Endodermal cell (in vitro differentiated cells): ENCODE measurements at regions not wholly inside any gene's neighbourhood (a gene's known extent, or its start where the extent isn't known, plus 50 kb on each side); places are given as distances from the start of the nearest gene placed in this dataset.

Experiments
- DNase-seq: peaks from one replicate; pipeline ENCODE4 v3.0.0-alpha.2; 2017
- H3K27ac ChIP-seq: 2 replicates; pipeline ENCODE4 v1.5.1; 2013; ENCODE audit warnings: mild to moderate bottlenecking, low read depth, low read length, moderate library complexity
- H3K27me3 ChIP-seq: 2 replicates; pipeline ENCODE4 v1.6.1; 2013; ENCODE audit warnings: mild to moderate bottlenecking, low read length, moderate library complexity; ENCODE audit not compliant: insufficient read depth, control insufficient read depth, poor library complexity, severe bottlenecking
- H3K36me3 ChIP-seq: 2 replicates; pipeline ENCODE4 v1.7.0; 2013; ENCODE audit warnings: mild to moderate bottlenecking, low read length, moderate library complexity; ENCODE audit not compliant: control insufficient read depth, insufficient read depth
- H3K4me1 ChIP-seq: one replicate; pipeline ENCODE4 v1.7.0; 2013; ENCODE audit warnings: low read length; ENCODE audit not compliant: control insufficient read depth, insufficient read depth
- H3K4me3 ChIP-seq: 2 replicates; pipeline ENCODE4 v1.5.1; 2013; ENCODE audit warnings: mild to moderate bottlenecking, low read length, moderate library complexity
- H3K9ac ChIP-seq: 2 replicates; pipeline ENCODE4 v1.6.1; 2013; ENCODE audit warnings: mild to moderate bottlenecking, low read length, moderate library complexity; ENCODE audit not compliant: poor library complexity, severe bottlenecking; ENCODE audit errors: extremely low read depth
- H3K9me3 ChIP-seq: 2 replicates; pipeline ENCODE4 v1.6.1; 2013; ENCODE audit warnings: mild to moderate bottlenecking, low read length, moderate library complexity; ENCODE audit not compliant: control insufficient read depth
- H3K27ac Mint-ChIP-seq: 2 replicates; pipeline ENCODE4 v1.8.0; 2020; ENCODE audit warnings: mixed read lengths
- H3K27me3 Mint-ChIP-seq: 2 replicates; pipeline ENCODE4 v1.8.0; 2021; ENCODE audit warnings: mild to moderate bottlenecking, mixed read lengths; ENCODE audit not compliant: insufficient read depth
- H3K36me3 Mint-ChIP-seq: 2 replicates; pipeline ENCODE4 v1.8.0; 2020; ENCODE audit warnings: low read depth, mixed read lengths
- H3K4me1 Mint-ChIP-seq: 2 replicates; pipeline ENCODE4 v1.8.0; 2020; ENCODE audit warnings: mixed read lengths
- H3K4me3 Mint-ChIP-seq: 2 replicates; pipeline ENCODE4 v1.8.0; 2020; ENCODE audit warnings: mild to moderate bottlenecking, moderate library complexity, mixed read lengths
- H3K9me3 Mint-ChIP-seq: 2 replicates; pipeline ENCODE4 v1.8.0; 2020; ENCODE audit warnings: mild to moderate bottlenecking, mixed read lengths
- whole genome bisulfite sequencing, 2 experiments: methylation state at CpG; one replicate each; pipeline versions ENCODE4 v1.1.5 to v1.1.7; 2013; ENCODE audit warnings: missing lambda C conversion rate in 2 of 2, mixed read lengths in 1 of 2; ENCODE audit not compliant: insufficient coverage in 1 of 2, insufficient read length in 1 of 2; 5-methylcytosine and 5-hydroxymethylcytosine counted together
- TF ChIP-seq, protein P1 (sequence below): fragments of 200-600 bp; sonication (generic); conservative IDR thresholded peaks from 2 replicates; pipeline ENCODE4 v1.5.0; 2021; ENCODE audit warnings: antibody characterized with exemption, mild to moderate bottlenecking

DNA sequence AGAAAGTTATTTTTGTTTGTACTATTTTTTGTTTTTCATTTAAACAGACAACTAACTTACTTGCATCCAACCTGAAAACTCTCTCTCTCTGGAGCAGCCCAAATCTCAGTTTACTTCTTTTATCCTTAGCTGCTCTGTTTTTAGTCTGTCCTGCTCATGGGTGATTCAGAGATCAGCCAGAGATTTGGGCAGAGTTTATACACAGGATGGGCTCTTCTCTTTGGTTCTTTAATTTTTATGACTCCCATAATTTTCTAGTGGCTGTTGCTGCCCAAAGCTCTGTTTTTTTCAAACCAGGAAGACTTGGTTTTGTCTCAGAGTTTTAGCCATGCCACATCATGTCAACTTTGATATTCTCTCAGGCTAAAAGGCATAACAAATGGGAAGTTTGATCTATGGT is 86.8 kb upstream of the CD55 start:
- no peak overlapping the region for H3K4me3 Mint-ChIP-seq
- Histone ChIP-seq H3K9me3 (no peaks in the 10 kb centered on the region), H3K4me1 (no peaks in the 10 kb centered on the region), H3K9ac (no peak overlapping the region), H3K27me3 (no peaks in the 10 kb centered on the region), H3K36me3 (no peaks in the 10 kb centered on the region), H3K27ac (no peak overlapping the region), H3K4me3 (no peak overlapping the region)
- no peak overlapping the region for H3K27ac Mint-ChIP-seq
- no peaks in the 10 kb centered on the region for H3K36me3 Mint-ChIP-seq
- TF ChIP-seq, protein P1, sequence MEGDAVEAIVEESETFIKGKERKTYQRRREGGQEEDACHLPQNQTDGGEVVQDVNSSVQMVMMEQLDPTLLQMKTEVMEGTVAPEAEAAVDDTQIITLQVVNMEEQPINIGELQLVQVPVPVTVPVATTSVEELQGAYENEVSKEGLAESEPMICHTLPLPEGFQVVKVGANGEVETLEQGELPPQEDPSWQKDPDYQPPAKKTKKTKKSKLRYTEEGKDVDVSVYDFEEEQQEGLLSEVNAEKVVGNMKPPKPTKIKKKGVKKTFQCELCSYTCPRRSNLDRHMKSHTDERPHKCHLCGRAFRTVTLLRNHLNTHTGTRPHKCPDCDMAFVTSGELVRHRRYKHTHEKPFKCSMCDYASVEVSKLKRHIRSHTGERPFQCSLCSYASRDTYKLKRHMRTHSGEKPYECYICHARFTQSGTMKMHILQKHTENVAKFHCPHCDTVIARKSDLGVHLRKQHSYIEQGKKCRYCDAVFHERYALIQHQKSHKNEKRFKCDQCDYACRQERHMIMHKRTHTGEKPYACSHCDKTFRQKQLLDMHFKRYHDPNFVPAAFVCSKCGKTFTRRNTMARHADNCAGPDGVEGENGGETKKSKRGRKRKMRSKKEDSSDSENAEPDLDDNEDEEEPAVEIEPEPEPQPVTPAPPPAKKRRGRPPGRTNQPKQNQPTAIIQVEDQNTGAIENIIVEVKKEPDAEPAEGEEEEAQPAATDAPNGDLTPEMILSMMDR = no peak
- no peaks in the 10 kb centered on the region for H3K27me3 Mint-ChIP-seq
- H3K9me3 Mint-ChIP-seq = no peaks in the 10 kb centered on the region
- no peak for DNase-seq
- no peaks in the 10 kb centered on the region for H3K4me1 Mint-ChIP-seq

DNA sequence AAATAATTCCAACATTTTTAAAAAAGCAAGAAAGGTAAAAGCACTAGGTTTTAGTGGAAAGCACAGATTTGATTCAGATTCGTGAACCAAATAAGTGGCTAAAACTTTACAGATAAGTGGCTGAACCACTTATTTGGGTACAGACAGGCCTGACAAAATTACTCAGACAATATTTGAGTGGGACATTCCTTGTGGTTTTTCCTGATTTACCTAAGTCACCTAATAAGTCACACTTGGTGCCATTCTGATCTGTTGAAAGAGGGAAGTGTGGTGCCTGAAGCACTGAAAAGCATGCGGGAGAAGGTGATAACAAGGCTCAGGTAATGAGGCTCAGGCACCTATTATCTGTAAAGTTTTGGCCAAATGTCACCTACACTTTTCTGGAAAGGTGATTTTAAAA is 81.6 kb upstream of the CD55 start:
- Mint-ChIP-seq H3K9me3 (no peaks in the 10 kb centered on the region), H3K4me3 (no peak overlapping the region), H3K27ac (no peak overlapping the region), H3K36me3 (no peaks in the 10 kb centered on the region), H3K27me3 (no peaks in the 10 kb centered on the region), H3K4me1 (peaks cover 22% of the 10 kb centered on the region)
- Histone ChIP-seq H3K4me3 (no peak overlapping the region), H3K27ac (no peak overlapping the region), H3K9me3 (no peaks in the 10 kb centered on the region), H3K4me1 (peaks cover 8% of the 10 kb centered on the region), H3K9ac (no peak overlapping the region), H3K36me3 (no peaks in the 10 kb centered on the region), H3K27me3 (no peaks in the 10 kb centered on the region)
- DNase-seq = no peak
- 85 to 94% methylated on average over 1 to 2 of the region's 2 CpGs for WGBS, 2 experiments
- TF ChIP-seq, protein P1 = no peak

DNA sequence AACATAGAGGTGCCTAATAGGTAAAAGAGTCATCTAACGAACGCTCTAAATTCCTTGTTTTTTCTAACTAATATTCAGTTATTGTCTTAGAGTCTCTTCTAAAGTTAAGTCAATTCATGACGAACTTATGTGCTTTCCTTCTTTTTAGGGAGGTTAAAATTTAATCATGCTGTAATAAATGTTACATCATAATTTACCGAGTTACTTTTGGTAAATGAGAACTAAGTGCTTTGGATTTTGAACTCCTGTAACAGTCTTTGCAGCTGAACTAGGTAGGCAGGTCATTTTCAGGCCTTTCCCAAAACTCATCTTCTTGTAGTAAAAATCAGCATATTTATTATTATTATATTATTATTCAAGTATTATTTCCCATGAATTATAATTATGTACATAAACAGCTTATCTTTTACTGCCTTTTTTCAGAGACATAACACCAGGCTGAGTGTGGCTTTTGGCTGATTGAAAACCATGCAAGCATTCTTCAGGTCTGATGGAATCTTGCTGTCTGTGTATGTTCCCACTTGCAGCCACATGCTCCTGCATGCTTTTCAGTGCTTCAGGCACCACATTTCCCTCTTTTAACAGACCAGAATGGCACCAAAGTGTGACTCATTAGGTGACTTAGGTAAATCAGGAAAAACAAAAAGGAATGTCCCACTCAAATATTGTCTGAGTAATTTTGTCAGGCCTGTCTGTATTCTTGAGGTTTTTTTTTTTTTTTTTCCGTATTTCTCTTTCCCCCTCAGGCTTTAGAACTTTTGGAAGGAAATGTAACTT is 81.0 kb upstream of the CD55 start:
- Histone ChIP-seq H3K27me3 (no peaks in the 10 kb centered on the region), H3K9me3 (no peaks in the 10 kb centered on the region), H3K27ac (no peak overlapping the region), H3K4me3 (no peak overlapping the region), H3K4me1 (peaks cover 8% of the 10 kb centered on the region), H3K36me3 (no peaks in the 10 kb centered on the region), H3K9ac (no peak overlapping the region)
- DNase-seq = no peak
- Mint-ChIP-seq H3K4me1 (peaks cover 22% of the 10 kb centered on the region), H3K4me3 (no peak overlapping the region), H3K27ac (peak overlapping the region; percentile 10), H3K9me3 (no peaks in the 10 kb centered on the region), H3K27me3 (no peaks in the 10 kb centered on the region), H3K36me3 (no peaks in the 10 kb centered on the region)
- 91 to 100% methylated on average over 2 to 4 of the region's 5 CpGs for WGBS, 2 experiments
- TF ChIP-seq, protein P1 = no peak
